ENCODE measurements at regions not wholly inside any gene's neighbourhood (a gene's known extent, or its start where the extent isn't known, plus 50 kb on each side); places are given as distances from the start of the nearest gene placed in this dataset.

DNA sequence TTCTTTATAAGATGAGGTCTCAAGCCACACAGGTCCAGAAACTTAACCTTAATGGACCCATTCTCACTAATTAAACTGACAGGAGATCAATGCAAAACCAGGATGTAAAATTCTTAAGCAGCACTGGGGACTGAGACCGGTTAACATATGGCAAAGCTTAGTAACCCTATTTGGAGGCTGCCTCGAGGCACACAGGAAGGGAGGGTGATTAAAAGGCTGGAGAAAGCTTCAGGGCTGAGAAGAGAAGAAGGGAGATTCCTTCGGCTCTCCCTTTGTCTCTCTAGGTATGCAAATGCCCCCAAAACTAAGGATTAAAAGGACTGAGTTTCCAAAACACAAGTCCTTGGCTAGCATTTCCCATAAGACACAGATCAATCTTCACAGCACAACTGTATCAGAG, 120.8 kb upstream of the DSCAM start:
- TF ChIP-seq, protein P1, sequence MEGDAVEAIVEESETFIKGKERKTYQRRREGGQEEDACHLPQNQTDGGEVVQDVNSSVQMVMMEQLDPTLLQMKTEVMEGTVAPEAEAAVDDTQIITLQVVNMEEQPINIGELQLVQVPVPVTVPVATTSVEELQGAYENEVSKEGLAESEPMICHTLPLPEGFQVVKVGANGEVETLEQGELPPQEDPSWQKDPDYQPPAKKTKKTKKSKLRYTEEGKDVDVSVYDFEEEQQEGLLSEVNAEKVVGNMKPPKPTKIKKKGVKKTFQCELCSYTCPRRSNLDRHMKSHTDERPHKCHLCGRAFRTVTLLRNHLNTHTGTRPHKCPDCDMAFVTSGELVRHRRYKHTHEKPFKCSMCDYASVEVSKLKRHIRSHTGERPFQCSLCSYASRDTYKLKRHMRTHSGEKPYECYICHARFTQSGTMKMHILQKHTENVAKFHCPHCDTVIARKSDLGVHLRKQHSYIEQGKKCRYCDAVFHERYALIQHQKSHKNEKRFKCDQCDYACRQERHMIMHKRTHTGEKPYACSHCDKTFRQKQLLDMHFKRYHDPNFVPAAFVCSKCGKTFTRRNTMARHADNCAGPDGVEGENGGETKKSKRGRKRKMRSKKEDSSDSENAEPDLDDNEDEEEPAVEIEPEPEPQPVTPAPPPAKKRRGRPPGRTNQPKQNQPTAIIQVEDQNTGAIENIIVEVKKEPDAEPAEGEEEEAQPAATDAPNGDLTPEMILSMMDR (IDR thresholded peaks at IDR 0.05) = no peak
- TF ChIP-seq EZH2 (IDR thresholded peaks at IDR 0.05; ENCODE audit: borderline replicate concordance, insufficient read depth, low read depth, low read length, poor library complexity, severe bottlenecking) = no peak
- peaks cover 7% of the 10 kb centered on the region for H3K27me3 Mint-ChIP-seq
- H3K4me1 ChIP-seq (ENCODE audit: control insufficient read depth in 2 of 2, insufficient read depth in 2 of 2, low read length in 2 of 2) = no peaks in the 10 kb centered on the region
- H3K79me2 ChIP-seq (ENCODE audit: control insufficient read depth, insufficient read depth, low read length) = no peaks in the 10 kb centered on the region
- no peak overlapping the region for H3K4me3 Mint-ChIP-seq
- H4K20me1 ChIP-seq (ENCODE audit: control insufficient read depth, insufficient read depth, low read length, poor library complexity, severe bottlenecking) = no peaks in the 10 kb centered on the region
- H2AFZ ChIP-seq (ENCODE audit: insufficient read depth, low read depth, low read length, poor library complexity, severe bottlenecking) = no peak overlapping the region
- no peaks in the 10 kb centered on the region for H3K36me3 ChIP-seq (replicated peaks in 1 of 2; ENCODE audit: control extremely low read depth in 1 of 2, control insufficient read depth in 1 of 2, extremely low read depth in 1 of 2, insufficient read depth in 2 of 2, low read length in 1 of 2)
- peaks cover 0 to 3% (median under 1%) of the 10 kb centered on the region in 4 experiments for H3K27me3 ChIP-seq (replicated peaks in 1 of 4; ENCODE audit: control extremely low read depth in 1 of 4, control insufficient read depth in 3 of 4, insufficient read depth in 4 of 4, low read length in 3 of 4)
- WGBS (ENCODE audit: insufficient coverage) = 71% methylated on average over 2 of the region's 3 CpGs
- POLR2A ChIA-PET = no interaction called here
- H3K9me3 ChIP-seq (ENCODE audit: control extremely low read depth in 1 of 3, control insufficient read depth in 2 of 3, insufficient read depth in 1 of 3, low read length in 2 of 3) = no peaks in the 10 kb centered on the region
- peaks cover 3% of the 10 kb centered on the region for H3K9me3 Mint-ChIP-seq (ENCODE audit: insufficient read depth)
- no peak overlapping the region for H3K9ac ChIP-seq (ENCODE audit: low read length)
- ATAC-seq (ENCODE audit: low read depth) = no peak
- DNase-seq = no peak
- H3K4me1 Mint-ChIP-seq = no peaks in the 10 kb centered on the region
- H3K4me3 ChIP-seq (ENCODE audit: control extremely low read depth in 1 of 5, extremely low read depth in 1 of 5, insufficient read depth in 1 of 5, low read depth in 2 of 5, low read length in 4 of 5) = no peak overlapping the region
- no peak overlapping the region for H3K27ac Mint-ChIP-seq
- CTCF ChIA-PET = no interaction called here
- no peak overlapping the region for H3K27ac ChIP-seq (ENCODE audit: low read length in 2 of 2)
- no peak overlapping the region for H3K4me2 ChIP-seq (replicated peaks; ENCODE audit: low read depth, low read length, poor library complexity, severe bottlenecking)
- intact Hi-C loops (cut with micrococcal nuclease) = no loop called here

DNA sequence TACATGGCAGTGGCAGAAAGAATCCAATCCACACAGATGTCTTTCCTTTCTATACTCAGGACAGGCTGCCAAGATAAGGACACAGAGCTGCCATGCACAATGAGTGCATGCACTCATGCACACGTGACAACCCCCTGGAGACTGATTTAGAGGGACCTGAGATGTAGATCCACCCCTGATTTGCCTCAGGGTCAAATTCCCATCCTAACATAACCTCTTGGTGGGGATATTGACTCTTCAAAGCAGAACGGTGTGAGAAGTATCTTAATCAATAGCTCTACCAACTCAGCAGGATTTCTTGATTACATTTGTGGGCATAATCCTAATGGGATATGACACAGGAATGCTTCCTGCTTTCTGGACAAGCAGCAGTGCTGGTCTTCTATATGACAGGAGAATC, 125.2 kb upstream of the DSCAM start:
- ChIA-PET CTCF (no interaction called here), POLR2A (no interaction called here)
- intact Hi-C loops (cut with micrococcal nuclease) = no loop called here
- ATAC-seq (ENCODE audit: low read depth) = no peak
- H3K27me3 ChIP-seq (replicated peaks in 1 of 4; ENCODE audit: control extremely low read depth in 1 of 4, control insufficient read depth in 3 of 4, insufficient read depth in 4 of 4, low read length in 3 of 4) = peaks cover 0 to 3% (median under 1%) of the 10 kb centered on the region in 4 experiments
- H3K9me3 ChIP-seq (ENCODE audit: control extremely low read depth in 1 of 3, control insufficient read depth in 2 of 3, insufficient read depth in 1 of 3, low read length in 2 of 3) = peaks cover 0 to 12% (median 0%) of the 10 kb centered on the region in 3 donors
- H3K9ac ChIP-seq (ENCODE audit: low read length) = no peak overlapping the region
- no peaks in the 10 kb centered on the region for H3K36me3 ChIP-seq (replicated peaks in 1 of 2; ENCODE audit: control extremely low read depth in 1 of 2, control insufficient read depth in 1 of 2, extremely low read depth in 1 of 2, insufficient read depth in 2 of 2, low read length in 1 of 2)
- no peak for TF ChIP-seq EZH2 (IDR thresholded peaks at IDR 0.05; ENCODE audit: borderline replicate concordance, insufficient read depth, low read depth, low read length, poor library complexity, severe bottlenecking)
- TF ChIP-seq, protein P1 (IDR thresholded peaks at IDR 0.05) = no peak
- no peak for DNase-seq
- H3K4me1 Mint-ChIP-seq = peaks cover 8% of the 10 kb centered on the region
- H4K20me1 ChIP-seq (ENCODE audit: control insufficient read depth, insufficient read depth, low read length, poor library complexity, severe bottlenecking) = no peaks in the 10 kb centered on the region
- no peaks in the 10 kb centered on the region for H3K79me2 ChIP-seq (ENCODE audit: control insufficient read depth, insufficient read depth, low read length)
- no peak overlapping the region for H3K4me3 ChIP-seq (ENCODE audit: control extremely low read depth in 1 of 5, extremely low read depth in 1 of 5, insufficient read depth in 1 of 5, low read depth in 2 of 5, low read length in 4 of 5)
- H3K27me3 Mint-ChIP-seq = peaks cover 3% of the 10 kb centered on the region
- peaks cover 8% of the 10 kb centered on the region for H3K9me3 Mint-ChIP-seq (ENCODE audit: insufficient read depth)
- H3K4me1 ChIP-seq (ENCODE audit: control insufficient read depth in 2 of 2, insufficient read depth in 2 of 2, low read length in 2 of 2) = peaks cover 0 to 7% of the 10 kb centered on the region in 2 donors
- H3K27ac Mint-ChIP-seq = no peak overlapping the region
- no peak overlapping the region for H3K4me2 ChIP-seq (replicated peaks; ENCODE audit: low read depth, low read length, poor library complexity, severe bottlenecking)
- 64% methylated on average over 1 of the region's 2 CpGs for WGBS (ENCODE audit: insufficient coverage)
- H2AFZ ChIP-seq (ENCODE audit: insufficient read depth, low read depth, low read length, poor library complexity, severe bottlenecking) = no peak overlapping the region
- H3K27ac ChIP-seq (ENCODE audit: low read length in 2 of 2) = no peak overlapping the region
- no peak overlapping the region for H3K4me3 Mint-ChIP-seq
